ENCODE measurements at regions not wholly inside any gene's neighbourhood (a gene's known extent, or its start where the extent isn't known, plus 50 kb on each side); places are given as distances from the start of the nearest gene placed in this dataset.

- no peak overlapping the region for H3K4me3 Mint-ChIP-seq
- ATAC-seq (no peak), DNase-seq (no peak)
- H3K9me3 Mint-ChIP-seq, result no peaks in the 10 kb centered on the region
- peaks cover 28% of the 10 kb centered on the region for H3K4me1 Mint-ChIP-seq
- H3K27ac Mint-ChIP-seq, result no peak overlapping the region
- no peaks in the 10 kb centered on the region for H3K36me3 Mint-ChIP-seq (ENCODE audit: low read depth)
- peaks cover 60% of the 10 kb centered on the region for H3K27me3 Mint-ChIP-seq
These were observed 143.3 kb downstream of the SEC61B start for GRCh38 chr9:99365233-99365980.

GRCh38 chr9:99366183-99366582, 144.1 kb downstream of the SEC61B start:
- Mint-ChIP-seq H3K36me3 (ENCODE audit: low read depth) (no peaks in the 10 kb centered on the region), H3K9me3 (no peaks in the 10 kb centered on the region), H3K4me3 (no peak overlapping the region), H3K4me1 (peaks cover 28% of the 10 kb centered on the region), H3K27ac (no peak overlapping the region), H3K27me3 (peaks cover 57% of the 10 kb centered on the region)
- ATAC-seq (no peak), DNase-seq (no peak)

DNA sequence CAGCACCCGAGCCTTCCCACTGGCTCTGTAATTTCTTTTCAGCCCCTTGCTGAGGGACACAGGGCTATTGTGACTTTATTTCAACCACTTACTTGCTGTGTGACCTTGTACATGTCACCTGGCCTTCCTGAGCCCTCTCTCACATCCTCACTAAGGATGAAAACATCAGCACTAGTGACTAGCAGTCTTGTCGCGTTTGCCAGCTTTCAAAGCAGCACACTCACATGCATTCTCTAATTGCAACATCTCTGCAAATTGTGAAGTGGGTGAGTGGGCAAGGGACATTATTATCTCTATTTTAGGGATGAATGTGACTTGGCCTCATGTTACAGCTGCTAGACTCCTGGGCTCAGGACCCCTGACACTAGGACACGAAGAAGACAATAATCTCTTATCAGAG, 144.5 kb downstream of the SEC61B start:
- no peaks in the 10 kb centered on the region for H3K36me3 Mint-ChIP-seq (ENCODE audit: low read depth)
- ATAC-seq (no peak), DNase-seq (no peak)
- H3K27me3 Mint-ChIP-seq, result peaks cover 54% of the 10 kb centered on the region
- no peak overlapping the region for H3K27ac Mint-ChIP-seq
- peaks cover 28% of the 10 kb centered on the region for H3K4me1 Mint-ChIP-seq
- H3K9me3 Mint-ChIP-seq, result no peaks in the 10 kb centered on the region
- no peak overlapping the region for H3K4me3 Mint-ChIP-seq

DNA sequence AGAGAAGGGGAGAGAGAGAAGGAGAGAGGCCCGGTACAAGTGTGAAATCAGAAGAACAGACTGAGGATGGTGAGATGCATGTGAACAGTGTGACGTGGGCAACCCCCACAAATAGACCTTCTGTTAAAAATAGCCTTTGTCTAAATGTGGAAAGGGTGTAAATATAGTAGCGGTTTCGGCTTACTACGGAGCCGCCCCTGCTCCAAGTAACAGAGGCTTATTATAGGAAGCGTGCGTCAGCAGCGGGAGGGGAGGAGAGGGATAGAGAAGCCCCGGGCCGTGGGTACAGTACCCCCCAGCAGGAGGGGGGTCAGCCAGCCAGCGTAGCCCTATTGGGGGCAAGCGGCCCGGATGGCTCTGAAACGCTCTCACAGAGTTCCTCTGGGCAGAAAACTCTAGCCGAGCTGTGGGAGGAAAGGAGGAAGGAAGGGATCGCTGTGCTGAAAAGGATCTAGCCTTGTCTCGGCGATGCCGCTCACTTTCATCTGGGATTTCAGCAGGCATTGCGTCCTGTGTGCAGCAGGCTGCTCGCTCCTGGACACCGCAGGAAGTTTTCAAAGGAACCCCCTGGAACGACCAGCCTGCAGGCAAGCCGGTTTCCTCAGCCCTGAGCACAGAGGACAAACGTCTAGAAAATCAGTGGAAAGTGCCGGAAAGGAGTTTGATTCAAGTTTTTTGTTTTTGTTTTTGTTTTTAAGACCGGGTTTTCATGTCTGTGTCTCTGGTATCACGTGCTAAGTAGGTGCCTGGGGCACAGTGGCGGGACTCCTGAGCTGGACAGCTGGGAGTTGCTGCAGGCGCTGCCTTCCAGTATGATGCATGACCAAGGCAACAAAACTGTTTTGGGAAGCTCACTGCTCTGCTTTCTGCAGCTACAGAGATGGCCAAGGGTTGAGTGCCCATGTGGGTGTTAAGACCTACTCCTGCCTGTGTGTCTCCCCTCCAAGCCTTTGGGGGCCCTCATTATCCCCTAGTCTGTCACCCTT, 146.6 kb downstream of the SEC61B start:
- peak; percentile 73 for ATAC-seq

DNA sequence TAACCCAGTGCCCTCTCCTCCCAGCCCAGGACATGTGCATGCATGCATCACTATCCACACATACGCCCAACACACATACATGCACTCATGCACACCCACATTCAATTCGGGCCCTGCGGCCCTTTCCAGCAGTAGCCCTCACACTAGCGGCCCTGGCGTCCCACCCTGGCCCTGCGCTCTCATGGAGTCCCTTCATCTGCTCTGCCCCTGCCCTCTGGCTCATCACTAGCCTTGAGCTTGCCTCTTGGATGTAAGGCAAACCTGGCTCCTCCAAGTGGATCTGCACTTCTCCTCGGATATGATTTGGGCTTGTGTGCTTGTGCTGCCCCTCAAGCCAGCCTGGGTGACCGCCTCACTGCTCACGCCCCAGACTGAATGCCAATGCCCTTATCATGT, 147.2 kb downstream of the SEC61B start:
- DNase-seq, result no peak
- H3K9me3 Mint-ChIP-seq, result no peaks in the 10 kb centered on the region
- H3K4me3 Mint-ChIP-seq, result no peak overlapping the region
- ATAC-seq, result no peak
- H3K27me3 Mint-ChIP-seq, result peaks cover 35% of the 10 kb centered on the region
- H3K27ac Mint-ChIP-seq, result no peak overlapping the region
- peaks cover 28% of the 10 kb centered on the region for H3K4me1 Mint-ChIP-seq
- H3K36me3 Mint-ChIP-seq (ENCODE audit: low read depth), result no peaks in the 10 kb centered on the region

More for the DNA sequence above, 146.6 kb downstream of the SEC61B start:
- no peaks in the 10 kb centered on the region for H3K9me3 Mint-ChIP-seq
- H3K36me3 Mint-ChIP-seq (ENCODE audit: low read depth), result no peaks in the 10 kb centered on the region
- peak; percentile 16 for DNase-seq
- H3K27me3 Mint-ChIP-seq, result peaks cover 36% of the 10 kb centered on the region
- H3K27ac Mint-ChIP-seq, result no peak overlapping the region
- H3K4me1 Mint-ChIP-seq, result peaks cover 28% of the 10 kb centered on the region
- H3K4me3 Mint-ChIP-seq, result peak overlapping the region; percentile 50

DNA sequence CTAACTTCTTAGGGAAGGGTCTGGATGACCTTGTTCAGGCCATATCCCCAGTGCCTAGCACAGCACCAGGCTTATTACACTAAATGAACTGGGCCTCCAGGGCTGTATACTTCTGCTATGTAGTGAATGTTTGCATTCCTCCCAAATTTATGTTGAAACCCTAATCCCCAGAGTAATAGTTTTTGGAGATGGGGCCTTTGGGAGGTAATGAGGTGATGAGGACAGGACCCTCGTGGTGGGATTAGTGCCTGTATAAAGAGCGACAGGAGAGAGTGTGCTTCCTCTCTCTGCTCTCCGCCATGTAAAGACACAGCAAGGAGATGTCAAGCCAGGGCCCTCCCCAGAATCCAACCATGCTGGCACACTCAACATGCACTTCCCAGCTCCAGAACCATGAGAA, 148.3 kb downstream of the SEC61B start:
- ATAC-seq, result no peak
- Mint-ChIP-seq H3K4me1 (peaks cover 28% of the 10 kb centered on the region), H3K4me3 (no peak overlapping the region), H3K27me3 (peaks cover 33% of the 10 kb centered on the region), H3K27ac (no peak overlapping the region), H3K9me3 (no peaks in the 10 kb centered on the region), H3K36me3 (ENCODE audit: low read depth) (no peaks in the 10 kb centered on the region)
- DNase-seq, result no peak

DNA sequence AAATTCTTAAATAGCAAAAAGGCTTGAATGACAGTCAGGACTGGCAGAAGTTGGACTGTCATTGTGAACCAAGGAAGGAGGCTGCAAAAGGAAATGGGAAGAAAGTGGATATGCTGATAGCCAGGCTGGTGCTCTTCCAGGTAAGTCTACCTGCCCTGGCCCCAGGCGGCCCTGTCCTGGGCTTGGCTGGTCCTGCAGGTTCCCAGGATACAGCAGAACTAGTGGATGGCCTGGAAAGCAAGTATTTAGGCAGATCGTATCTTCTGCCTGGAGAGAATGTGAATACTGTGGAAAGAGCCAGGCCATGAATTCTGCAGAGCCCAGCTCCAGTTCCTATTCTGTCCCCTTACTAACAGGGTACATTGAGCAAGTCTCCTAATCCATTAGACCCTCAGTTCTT, 149.3 kb downstream of the SEC61B start:
- no peak for ATAC-seq
- DNase-seq, result no peak
- H3K4me1 Mint-ChIP-seq, result peaks cover 25% of the 10 kb centered on the region
- no peaks in the 10 kb centered on the region for H3K9me3 Mint-ChIP-seq
- no peak overlapping the region for H3K27ac Mint-ChIP-seq
- H3K4me3 Mint-ChIP-seq, result no peak overlapping the region
- H3K27me3 Mint-ChIP-seq, result peaks cover 35% of the 10 kb centered on the region
- no peaks in the 10 kb centered on the region for H3K36me3 Mint-ChIP-seq (ENCODE audit: low read depth)

DNA sequence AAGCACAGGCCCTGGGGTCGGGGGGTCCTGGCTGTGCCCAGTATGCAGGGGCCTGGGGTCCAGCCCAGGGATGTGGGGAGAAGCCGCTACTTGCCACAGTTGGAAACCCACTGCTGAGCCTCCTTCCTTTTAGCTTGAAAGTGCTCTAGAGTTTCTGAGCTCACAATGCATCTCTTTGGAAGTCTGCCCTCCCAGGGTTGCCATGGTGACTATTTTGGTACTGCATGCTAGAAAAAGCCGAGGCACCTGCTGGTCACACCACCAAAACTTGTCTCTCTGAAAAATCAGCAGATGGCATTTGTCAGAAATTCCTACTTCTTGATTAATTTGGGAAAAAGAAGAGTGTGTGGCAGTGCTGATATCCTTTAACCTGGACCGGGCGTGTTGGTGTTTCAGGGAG, 151.8 kb downstream of the SEC61B start:
- H3K36me3 Mint-ChIP-seq (ENCODE audit: low read depth), result no peaks in the 10 kb centered on the region
- ATAC-seq (no peak), DNase-seq (no peak)
- no peak overlapping the region for H3K4me3 Mint-ChIP-seq
- H3K9me3 Mint-ChIP-seq, result no peaks in the 10 kb centered on the region
- H3K27ac Mint-ChIP-seq, result no peak overlapping the region
- H3K27me3 Mint-ChIP-seq, result peaks cover 28% of the 10 kb centered on the region
- peaks cover 7% of the 10 kb centered on the region for H3K4me1 Mint-ChIP-seq

GRCh38 chr9:99374793-99375192, 152.7 kb downstream of the SEC61B start:
- H3K4me3 Mint-ChIP-seq, result no peak overlapping the region
- peaks cover 20% of the 10 kb centered on the region for H3K27me3 Mint-ChIP-seq
- DNase-seq (no peak), ATAC-seq (no peak)
- no peaks in the 10 kb centered on the region for H3K9me3 Mint-ChIP-seq
- no peaks in the 10 kb centered on the region for H3K4me1 Mint-ChIP-seq
- no peak overlapping the region for H3K27ac Mint-ChIP-seq
- H3K36me3 Mint-ChIP-seq (ENCODE audit: low read depth), result no peaks in the 10 kb centered on the region

GRCh38 chr9:99375481-99375880, 153.4 kb downstream of the SEC61B start:
- H3K27me3 Mint-ChIP-seq, result peaks cover 19% of the 10 kb centered on the region
- ATAC-seq (no peak), DNase-seq (no peak)
- H3K4me1 Mint-ChIP-seq, result no peaks in the 10 kb centered on the region
- H3K9me3 Mint-ChIP-seq, result no peaks in the 10 kb centered on the region
- H3K36me3 Mint-ChIP-seq (ENCODE audit: low read depth), result no peaks in the 10 kb centered on the region
- no peak overlapping the region for H3K4me3 Mint-ChIP-seq
- no peak overlapping the region for H3K27ac Mint-ChIP-seq

DNA sequence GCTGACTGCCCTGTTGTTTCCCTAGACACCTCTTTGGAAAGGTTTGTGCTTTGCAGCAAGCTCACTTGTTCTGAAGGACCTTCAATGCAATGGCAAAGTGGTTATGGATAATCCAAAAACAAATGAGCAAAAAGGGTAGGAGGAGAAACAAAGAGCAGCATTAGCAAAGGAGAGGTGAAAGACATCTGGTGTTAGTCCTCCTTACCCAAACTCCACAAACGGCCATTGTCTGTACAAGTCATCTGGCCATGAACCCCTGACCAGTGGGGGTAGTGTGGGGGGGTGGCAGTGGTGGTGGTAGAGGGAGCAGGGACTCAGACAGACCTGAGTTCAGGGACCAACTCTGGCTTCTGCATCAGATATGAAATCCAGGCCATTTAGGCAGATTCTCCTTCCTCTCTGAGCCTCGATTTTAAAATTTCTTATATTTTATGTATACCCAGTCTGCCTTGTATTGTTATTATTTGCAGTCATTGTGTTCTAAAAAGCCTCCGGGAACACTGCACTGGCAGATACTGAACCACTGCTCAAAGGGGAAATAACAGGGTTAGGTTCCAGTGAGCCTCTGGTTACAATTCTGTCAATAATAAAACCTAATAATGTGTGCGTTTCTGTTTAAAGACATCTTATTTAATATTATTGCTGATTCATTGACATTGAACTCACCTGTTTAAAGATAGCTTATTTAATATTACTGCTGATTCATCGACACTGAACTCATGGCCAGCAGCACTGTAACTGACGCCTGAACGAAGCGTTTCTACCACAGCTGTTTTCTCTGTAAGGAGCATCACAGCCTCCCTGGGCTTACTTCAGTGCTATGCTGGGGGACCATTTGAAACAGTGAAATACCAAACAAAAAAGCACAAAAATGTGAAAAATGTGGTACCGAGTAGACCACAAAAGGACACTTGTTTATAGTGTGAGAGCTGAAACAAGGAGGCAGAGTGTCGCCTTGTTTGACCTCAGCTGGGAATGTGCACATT, 156.0 kb downstream of the SEC61B start:
- Mint-ChIP-seq H3K27ac (no peak overlapping the region), H3K9me3 (no peaks in the 10 kb centered on the region), H3K4me1 (no peaks in the 10 kb centered on the region), H3K36me3 (ENCODE audit: low read depth) (no peaks in the 10 kb centered on the region), H3K27me3 (peaks cover 16% of the 10 kb centered on the region), H3K4me3 (no peak overlapping the region)
- ATAC-seq (no peak), DNase-seq (no peak)

DNA sequence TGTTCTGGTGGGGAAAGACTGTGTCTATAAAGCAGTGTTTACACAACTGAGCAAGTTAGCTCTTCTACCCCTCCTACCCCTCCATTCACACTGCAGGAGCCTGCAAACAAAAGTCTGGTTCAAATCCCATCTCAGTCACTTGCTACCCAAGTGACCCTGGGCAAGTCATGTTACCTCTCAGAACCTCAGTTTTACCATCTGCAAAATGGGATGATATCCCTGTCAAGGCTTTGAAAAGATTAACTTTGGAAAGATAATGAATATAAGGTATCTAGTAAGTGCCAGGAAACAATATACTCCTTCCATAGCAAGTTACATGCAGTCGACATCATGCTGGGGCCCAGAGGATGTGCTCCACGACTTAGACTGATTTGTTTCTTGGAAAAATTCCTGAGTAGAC, 161.5 kb downstream of the SEC61B start:
- H3K36me3 Mint-ChIP-seq (ENCODE audit: low read depth), result no peaks in the 10 kb centered on the region
- no peak overlapping the region for H3K27ac Mint-ChIP-seq
- H3K4me3 Mint-ChIP-seq, result no peak overlapping the region
- no peaks in the 10 kb centered on the region for H3K4me1 Mint-ChIP-seq
- H3K27me3 Mint-ChIP-seq, result peaks cover 8% of the 10 kb centered on the region
- ATAC-seq, result no peak
- DNase-seq, result no peak
- H3K9me3 Mint-ChIP-seq, result no peaks in the 10 kb centered on the region

DNA sequence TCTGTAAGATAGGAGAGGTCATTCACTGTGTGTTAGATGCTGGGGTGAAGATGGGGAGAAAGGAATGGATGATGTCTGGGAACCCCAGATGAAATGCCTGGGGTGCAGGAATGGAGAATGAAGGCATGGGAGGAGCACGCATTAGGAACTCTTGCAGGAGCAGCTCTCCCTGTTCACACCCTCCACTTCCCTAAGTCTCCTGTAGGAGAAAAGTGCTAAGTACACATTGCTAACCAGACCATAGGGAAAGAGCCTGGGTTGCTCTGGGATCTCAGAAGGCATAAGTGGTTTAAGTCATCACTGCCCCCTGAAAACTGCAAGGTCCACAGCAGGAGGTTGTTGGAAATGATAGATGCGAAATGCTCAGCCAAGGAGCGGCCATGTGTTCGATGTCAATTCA, 163.1 kb downstream of the SEC61B start:
- no peaks in the 10 kb centered on the region for H3K36me3 Mint-ChIP-seq (ENCODE audit: low read depth)
- no peak for ATAC-seq
- no peak for DNase-seq
- no peaks in the 10 kb centered on the region for H3K4me1 Mint-ChIP-seq
- H3K27me3 Mint-ChIP-seq, result peaks cover 4% of the 10 kb centered on the region
- no peaks in the 10 kb centered on the region for H3K9me3 Mint-ChIP-seq
- no peak overlapping the region for H3K4me3 Mint-ChIP-seq
- H3K27ac Mint-ChIP-seq, result no peak overlapping the region

DNA sequence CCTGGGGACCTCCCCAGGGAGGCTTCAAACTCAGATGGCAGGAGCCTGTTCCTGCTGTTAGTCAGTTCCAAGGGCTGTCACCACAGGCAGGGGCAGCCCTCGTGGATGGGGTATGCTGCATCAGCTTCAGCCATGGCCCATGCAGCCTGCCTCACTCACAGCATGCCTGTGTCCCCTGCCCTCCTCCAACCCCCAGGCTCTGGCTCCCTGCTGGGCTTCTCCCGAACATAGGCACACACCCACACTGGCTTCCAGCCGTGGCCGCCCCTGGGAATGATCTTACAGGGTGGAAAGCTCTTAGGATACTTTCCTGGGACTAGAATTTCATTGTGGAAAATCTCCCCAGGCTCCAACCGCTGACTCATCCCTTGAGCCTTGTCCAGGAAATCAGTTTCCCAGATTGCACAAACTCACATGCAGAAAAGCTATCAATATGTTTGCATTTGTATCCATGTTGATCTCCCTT, 163.8 kb downstream of the SEC61B start:
- H3K4me1 Mint-ChIP-seq, result no peaks in the 10 kb centered on the region
- no peak overlapping the region for H3K27ac Mint-ChIP-seq
- ATAC-seq (no peak), DNase-seq (no peak)
- peaks cover 4% of the 10 kb centered on the region for H3K27me3 Mint-ChIP-seq
- H3K36me3 Mint-ChIP-seq (ENCODE audit: low read depth), result no peaks in the 10 kb centered on the region
- H3K9me3 Mint-ChIP-seq, result no peaks in the 10 kb centered on the region
- H3K4me3 Mint-ChIP-seq, result no peak overlapping the region
